GM12874 (cell line): ENCODE measurements at regions not wholly inside any gene's neighbourhood (a gene's known extent, or its start where the extent isn't known, plus 50 kb on each side); places are given as distances from the start of the nearest gene placed in this dataset.

Experiments
- CTCF ChIP-seq: IDR thresholded peaks from 2 replicates; pipeline ENCODE4 v1.5.1; 2011; ENCODE audit warnings: low read depth, mild to moderate bottlenecking, control low read depth, low read length, moderate library complexity; ENCODE audit not compliant: insufficient read depth

GRCh38 chr11:70581991-70582885 lies 183.9 kb downstream of the CTTN start:
- TF ChIP-seq CTCF: no peak

GRCh38 chr11:70582886-70583641 lies 184.7 kb downstream of the CTTN start:
- no peak for TF ChIP-seq CTCF

- TF ChIP-seq CTCF: no peak
These were observed 185.5 kb downstream of the CTTN start for GRCh38 chr11:70583781-70584218.

- no peak for TF ChIP-seq CTCF
These were observed 186.3 kb downstream of the CTTN start for GRCh38 chr11:70584498-70585235.

GRCh38 chr11:70585236-70585545 lies 186.9 kb downstream of the CTTN start:
- no peak for TF ChIP-seq CTCF

- TF ChIP-seq CTCF: no peak
These were observed 188.1 kb downstream of the CTTN start for GRCh38 chr11:70586261-70587074.
